Tibial artery (tissue), 4 donors: ENCODE measurements at regions not wholly inside any gene's neighbourhood (a gene's known extent, or its start where the extent isn't known, plus 50 kb on each side); places are given as distances from the start of the nearest gene placed in this dataset.

ENCODE experiments used
- DNase-seq, 2 donors: peaks; one replicate each; pipeline ENCODE4 v3.0.0-alpha.2; 2019
- H3K27ac ChIP-seq, 2 donors: fragments of 200-600 bp; sonication (generic) in 1 of 2; 1 replicate in 1 of 2; 2 replicates in 1 of 2; pipeline ENCODE4 v1.5.1; 2018 to 2019; ENCODE audit warnings: mild to moderate bottlenecking in 1 of 2
- H3K27me3 ChIP-seq, 2 donors: fragments of 200-600 bp; sonication (generic) in 1 of 2; one replicate each; pipeline versions ENCODE4 v1.5.1 to v1.6.0; 2016 to 2019
- H3K36me3 ChIP-seq, 3 donors: fragments of 200-600 bp; sonication (generic) in 2 of 3; one replicate each; pipeline ENCODE4 v1.5.1; 2016 to 2019; ENCODE audit warnings: mild to moderate bottlenecking in 2 of 3
- H3K4me1 ChIP-seq, 4 donors: fragments of 200-600 bp; sonication (generic) in 2 of 4; 1 replicate in 3 of 4; 2 replicates in 1 of 4; pipeline ENCODE4 v1.5.1; 2016 to 2019
- H3K4me3 ChIP-seq, 2 donors: fragments of 200-600 bp; sonication (generic) in 1 of 2; 1 replicate in 1 of 2; 2 replicates in 1 of 2; pipeline ENCODE4 v1.5.1; 2018 to 2019; ENCODE audit warnings: mild to moderate bottlenecking in 2 of 2
- H3K9me3 ChIP-seq, 3 donors: fragments of 200-600 bp; sonication (generic) in 1 of 3; one replicate each; pipeline ENCODE4 v1.5.1; 2016 to 2019
- intact Hi-C: fragments of 100-400 bp; cut with DNase I; formaldehyde crosslinking; loops from one replicate; pipeline ENCODE4 v1.15.0; 2023; ENCODE audit warnings: low total_unique reads
- TF ChIP-seq, protein P1 (sequence below), 2 experiments: fragments of 200-600 bp in 1 of 2; fragments of 450-650 bp in 1 of 2; IDR thresholded peaks; one replicate each; pipeline ENCODE4 v1.5.1; 2017 to 2019; ENCODE audit warnings: antibody characterized with exemption in 2 of 2, mild to moderate bottlenecking in 1 of 2, moderate library complexity in 1 of 2

DNA sequence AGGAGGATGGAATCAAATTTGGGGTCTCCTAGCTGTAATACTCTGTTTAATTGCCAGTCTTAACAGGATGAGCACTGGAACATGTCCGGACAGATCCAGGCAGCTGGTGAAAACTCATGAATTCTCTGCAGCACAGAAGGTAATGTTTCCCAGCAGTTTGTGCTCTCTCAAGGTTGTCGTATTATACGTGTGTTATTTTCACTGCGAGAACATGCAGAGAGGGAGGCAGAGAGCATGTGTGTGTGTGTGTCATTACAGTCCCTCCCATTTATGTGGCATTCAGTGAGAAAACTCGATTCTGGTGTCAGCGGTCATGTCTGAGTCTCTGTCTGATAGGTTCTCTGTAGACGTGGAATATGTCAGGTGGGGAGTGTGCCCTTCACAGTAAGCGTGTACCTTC is 150.2 kb upstream of the POU3F3 start:
- intact Hi-C loops: no loop called here
- Histone ChIP-seq H3K4me3 (no peak overlapping the region), H3K9me3 (no peaks in the 10 kb centered on the region), H3K4me1 (no peaks in the 10 kb centered on the region), H3K27me3 (peaks cover 0 to 3% of the 10 kb centered on the region in 2 donors), H3K36me3 (no peaks in the 10 kb centered on the region), H3K27ac (no peak overlapping the region)
- TF ChIP-seq, protein P1, sequence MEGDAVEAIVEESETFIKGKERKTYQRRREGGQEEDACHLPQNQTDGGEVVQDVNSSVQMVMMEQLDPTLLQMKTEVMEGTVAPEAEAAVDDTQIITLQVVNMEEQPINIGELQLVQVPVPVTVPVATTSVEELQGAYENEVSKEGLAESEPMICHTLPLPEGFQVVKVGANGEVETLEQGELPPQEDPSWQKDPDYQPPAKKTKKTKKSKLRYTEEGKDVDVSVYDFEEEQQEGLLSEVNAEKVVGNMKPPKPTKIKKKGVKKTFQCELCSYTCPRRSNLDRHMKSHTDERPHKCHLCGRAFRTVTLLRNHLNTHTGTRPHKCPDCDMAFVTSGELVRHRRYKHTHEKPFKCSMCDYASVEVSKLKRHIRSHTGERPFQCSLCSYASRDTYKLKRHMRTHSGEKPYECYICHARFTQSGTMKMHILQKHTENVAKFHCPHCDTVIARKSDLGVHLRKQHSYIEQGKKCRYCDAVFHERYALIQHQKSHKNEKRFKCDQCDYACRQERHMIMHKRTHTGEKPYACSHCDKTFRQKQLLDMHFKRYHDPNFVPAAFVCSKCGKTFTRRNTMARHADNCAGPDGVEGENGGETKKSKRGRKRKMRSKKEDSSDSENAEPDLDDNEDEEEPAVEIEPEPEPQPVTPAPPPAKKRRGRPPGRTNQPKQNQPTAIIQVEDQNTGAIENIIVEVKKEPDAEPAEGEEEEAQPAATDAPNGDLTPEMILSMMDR (IDR thresholded peaks at IDR 0.05): no peak
- no peak for DNase-seq

DNA sequence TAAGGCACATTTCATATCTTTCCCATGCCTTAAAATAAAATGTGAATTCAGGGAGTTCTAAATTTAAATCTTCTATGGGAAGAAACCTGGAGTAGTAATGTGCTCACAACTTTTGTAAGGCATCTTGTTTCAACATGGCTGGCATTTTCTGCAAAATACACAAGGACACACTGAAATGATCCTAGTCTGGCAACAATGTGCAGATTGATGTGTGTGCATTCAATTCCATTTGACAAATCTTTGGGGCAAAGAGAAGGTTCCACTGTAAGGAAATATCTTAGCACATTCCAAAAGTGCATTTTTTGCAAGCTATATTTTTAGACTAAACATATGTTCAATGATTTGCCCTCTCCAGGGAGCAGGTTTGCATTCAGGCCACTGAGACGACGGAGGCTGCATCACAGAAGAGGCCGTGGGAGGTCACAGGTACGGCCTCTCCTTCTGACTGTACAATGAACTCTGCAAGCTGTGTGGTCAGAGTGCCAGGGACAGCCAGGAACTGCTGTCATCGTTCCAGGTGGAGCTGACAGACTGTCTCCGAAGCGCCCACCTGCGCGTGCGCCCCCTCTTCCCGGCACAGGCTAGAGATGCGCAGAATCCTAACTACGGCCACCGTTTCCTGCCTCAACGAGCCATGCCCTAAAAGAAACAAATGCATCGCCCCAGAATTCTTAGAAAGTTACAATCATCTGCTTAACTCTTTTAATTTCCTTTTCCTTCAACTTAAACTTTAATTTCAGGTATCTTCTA is 149.2 kb upstream of the POU3F3 start:
- intact Hi-C loops: no loop called here
- DNase-seq: no peak
- H3K4me1 ChIP-seq: no peaks in the 10 kb centered on the region
- H3K27ac ChIP-seq: no peak overlapping the region
- H3K9me3 ChIP-seq: no peaks in the 10 kb centered on the region
- H3K27me3 ChIP-seq: peaks cover 0 to 3% of the 10 kb centered on the region in 2 donors
- no peaks in the 10 kb centered on the region for H3K36me3 ChIP-seq
- TF ChIP-seq, protein P1 (IDR thresholded peaks at IDR 0.05): no peak
- H3K4me3 ChIP-seq: no peak overlapping the region

DNA sequence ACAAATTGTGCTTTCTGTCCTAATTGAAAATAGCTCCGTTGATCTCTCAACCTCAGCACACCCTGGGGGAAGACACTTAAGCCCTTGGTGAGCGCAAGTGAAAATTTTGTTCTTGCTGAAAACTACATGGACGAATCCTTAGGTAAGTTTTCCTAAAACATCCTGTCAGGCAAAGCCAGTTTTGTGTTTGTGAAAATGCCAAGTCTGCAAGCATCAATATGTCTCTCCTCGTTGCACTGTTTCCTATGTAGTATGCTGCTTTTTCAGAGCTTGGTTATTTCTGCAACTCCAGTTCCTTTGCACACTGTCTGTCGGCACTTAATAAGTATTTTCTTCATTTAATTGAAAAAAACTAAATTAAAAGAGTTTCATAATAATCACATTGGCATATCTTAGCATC is 146.9 kb upstream of the POU3F3 start:
- no peaks in the 10 kb centered on the region for H3K36me3 ChIP-seq
- intact Hi-C loops: no loop called here
- DNase-seq: no peak
- H3K27ac ChIP-seq: no peak overlapping the region
- H3K4me1 ChIP-seq: no peaks in the 10 kb centered on the region
- TF ChIP-seq, protein P1 (IDR thresholded peaks at IDR 0.05): no peak
- H3K27me3 ChIP-seq: peaks cover 0 to 3% of the 10 kb centered on the region in 2 donors
- H3K4me3 ChIP-seq: no peak overlapping the region
- H3K9me3 ChIP-seq: no peaks in the 10 kb centered on the region

DNA sequence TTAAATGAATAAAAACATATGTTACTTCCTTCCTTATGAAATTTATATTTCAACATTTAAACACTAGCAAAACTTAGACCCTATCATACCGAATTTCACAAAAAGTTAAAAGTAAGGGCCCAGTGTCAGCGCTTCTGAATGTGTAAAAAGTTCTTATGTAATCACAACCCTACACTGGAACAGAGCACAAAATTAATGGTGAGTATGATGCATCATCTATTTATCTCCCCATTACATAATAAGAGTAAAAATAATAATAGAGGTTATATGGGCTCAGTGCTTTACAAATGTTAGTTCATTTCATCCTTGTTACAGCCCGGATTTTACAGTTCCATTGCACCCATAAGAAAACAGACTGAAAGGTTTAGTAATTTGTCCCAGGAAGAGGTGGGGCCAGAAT is 144.9 kb upstream of the POU3F3 start:
- intact Hi-C loops: no loop called here
- no peak overlapping the region for H3K4me3 ChIP-seq

DNA sequence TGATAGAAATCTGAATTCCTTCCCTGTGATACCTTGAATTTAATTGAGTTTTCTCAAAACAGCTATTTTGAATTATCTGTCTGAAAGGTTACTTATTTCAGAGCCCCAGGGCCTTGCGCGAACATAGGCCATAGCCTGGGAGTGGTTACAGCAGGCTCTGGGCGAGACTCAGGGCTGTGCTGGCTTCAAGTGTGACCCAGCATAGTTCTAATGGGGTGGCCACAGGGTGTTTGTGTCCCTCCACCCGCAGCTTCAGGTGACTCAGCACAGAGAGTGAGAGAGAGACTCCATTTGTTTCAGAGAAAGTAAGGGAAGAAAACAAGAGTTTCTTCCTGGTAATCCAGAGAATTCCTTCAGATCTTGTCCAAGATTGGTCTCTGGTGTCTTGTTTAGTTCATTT is 137.9 kb upstream of the POU3F3 start:
- no peak for DNase-seq
- H3K27me3 ChIP-seq: no peaks in the 10 kb centered on the region
- no peaks in the 10 kb centered on the region for H3K4me1 ChIP-seq
- no peaks in the 10 kb centered on the region for H3K9me3 ChIP-seq
- H3K4me3 ChIP-seq: no peak overlapping the region
- no peaks in the 10 kb centered on the region for H3K36me3 ChIP-seq
- intact Hi-C loops: no loop called here
- H3K27ac ChIP-seq: no peak overlapping the region
- TF ChIP-seq, protein P1 (IDR thresholded peaks at IDR 0.05): no peak

More for the DNA sequence above, 144.9 kb upstream of the POU3F3 start:
- H3K4me1 ChIP-seq: no peaks in the 10 kb centered on the region
- no peaks in the 10 kb centered on the region for H3K9me3 ChIP-seq
- H3K36me3 ChIP-seq: no peaks in the 10 kb centered on the region
- H3K27me3 ChIP-seq: peaks cover 0 to 3% of the 10 kb centered on the region in 2 donors
- no peak overlapping the region for H3K27ac ChIP-seq
- no peak for DNase-seq
- TF ChIP-seq, protein P1 (IDR thresholded peaks at IDR 0.05): no peak
